H1 (cell line): ENCODE measurements at regions not wholly inside any gene's neighbourhood (a gene's known extent, or its start where the extent isn't known, plus 50 kb on each side); places are given as distances from the start of the nearest gene placed in this dataset.

ENCODE experiments used
- CTCF ChIA-PET: fragments of 300-600 bp; sonication (Branson Sonifier 250); formaldehyde crosslinking; loops from one replicate; lab custom pipeline; 2021; ENCODE audit not compliant: partially characterized antibody; lab: Charles Lee
- POLR2A ChIA-PET: fragments of 300-600 bp; sonication (Branson Sonifier 250); formaldehyde crosslinking; loops from one replicate; lab custom pipeline; 2021; ENCODE audit warnings: inconsistent platforms; ENCODE audit not compliant: partially characterized antibody; lab: Charles Lee
- DNase-seq, 2 experiments: peaks; one replicate each; pipeline versions ENCODE4 v3.0.0 to v3.0.0-alpha.2; 2010 to 2022; ENCODE audit warnings: low spot score in 2 of 2, low read depth in 1 of 2, mixed read lengths in 1 of 2
- FAIRE-seq: peaks from 2 replicates; lab custom pipeline; 2011; peaks lifted over from hg19 to GRCh38; lab: Jason Lieb, UNC
- H2AFZ ChIP-seq: 2 replicates; pipeline ENCODE4 v1.8.1; 2012; ENCODE audit warnings: low read length, inconsistent platforms
- H2AK5ac ChIP-seq: 2 replicates; pipeline ENCODE4 v1.6.1; 2013; ENCODE audit warnings: low read depth, low read length
- H2BK120ac ChIP-seq: replicated peaks from 2 replicates; pipeline ENCODE3; 2013; ENCODE audit warnings: low read depth, low read length, inconsistent platforms
- H2BK12ac ChIP-seq: 2 replicates; pipeline ENCODE4 v1.6.1; 2013; ENCODE audit warnings: low read depth, low read length
- H2BK15ac ChIP-seq: 2 replicates; pipeline ENCODE4 v1.6.1; 2013; ENCODE audit warnings: low read length
- H2BK20ac ChIP-seq: 2 replicates; pipeline ENCODE4 v1.6.1; 2013; ENCODE audit warnings: low read length
- H2BK5ac ChIP-seq: 2 replicates; pipeline ENCODE4 v1.6.1; 2013; ENCODE audit warnings: low read depth, low read length
- H3K14ac ChIP-seq: 2 replicates; pipeline ENCODE4 v1.6.1; 2013; ENCODE audit warnings: inconsistent platforms; ENCODE audit not compliant: insufficient read length
- H3K18ac ChIP-seq: 2 replicates; pipeline ENCODE4 v1.6.1; 2013; ENCODE audit warnings: low read length; ENCODE audit errors: extremely low read depth
- H3K23ac ChIP-seq: 2 replicates; pipeline ENCODE4 v1.6.1; 2013; ENCODE audit warnings: inconsistent platforms; ENCODE audit not compliant: insufficient read length
- H3K23me2 ChIP-seq: 2 replicates; pipeline ENCODE4 v1.6.1; 2013; ENCODE audit warnings: low read depth, low read length
- H3K27ac ChIP-seq: 2 replicates; pipeline ENCODE4 v1.6.1; 2011; ENCODE audit warnings: low read depth, low read length, inconsistent platforms
- H3K27me3 ChIP-seq, 4 experiments: replicated peaks in 1 of 4; 1 replicate in 1 of 4; 2 replicates in 3 of 4; pipeline versions ENCODE4 v1.6.1 to v1.8.1; 2011 to 2013; ENCODE audit warnings: low read length in 3 of 4, mild to moderate bottlenecking in 3 of 4, inconsistent platforms in 2 of 4, mixed read lengths in 2 of 4, moderate library complexity in 1 of 4; ENCODE audit not compliant: control insufficient read depth in 3 of 4, insufficient read depth in 3 of 4; ENCODE audit errors: extremely low read depth in 1 of 4
- H3K36me3 ChIP-seq, 4 experiments: 2 replicates each; pipeline versions ENCODE4 v1.6.1 to v1.8.1; 2011 to 2013; ENCODE audit warnings: mild to moderate bottlenecking in 4 of 4, low read length in 3 of 4, moderate library complexity in 2 of 4, control low read depth in 1 of 4, inconsistent platforms in 1 of 4; ENCODE audit not compliant: insufficient read depth in 4 of 4, control insufficient read depth in 2 of 4
- H3K4ac ChIP-seq: replicated peaks from 2 replicates; pipeline ENCODE3; 2013; ENCODE audit warnings: low read length, low read depth, mixed read lengths, inconsistent platforms; ENCODE audit not compliant: insufficient read length
- H3K4me1 ChIP-seq, 4 experiments: replicated peaks in 1 of 4; 1 replicate in 1 of 4; 2 replicates in 3 of 4; pipeline versions ENCODE4 v1.6.1 to v1.8.1; 2011 to 2013; ENCODE audit warnings: low read length in 3 of 4, inconsistent platforms in 2 of 4, mixed read lengths in 1 of 4; ENCODE audit not compliant: insufficient read depth in 4 of 4, control insufficient read depth in 3 of 4
- H3K4me2 ChIP-seq, 2 experiments: 2 replicates each; pipeline versions ENCODE4 v1.6.1 to v1.8.1; 2011 to 2013; ENCODE audit warnings: low read depth in 2 of 2, low read length in 2 of 2, control low read depth in 1 of 2, inconsistent platforms in 1 of 2, mild to moderate bottlenecking in 1 of 2; ENCODE audit not compliant: insufficient read depth in 1 of 2
- H3K4me3 ChIP-seq, 4 experiments: fragments of 200-600, 300-600 bp in 1 of 4; sonication (generic), shearing (Covaris generic), sonication (Bioruptor Twin) in 1 of 4; 2 replicates each; pipeline versions ENCODE4 v1.5.1 to v1.8.1; 2011 to 2016; ENCODE audit warnings: low read length in 4 of 4, low read depth in 3 of 4, control low read depth in 2 of 4, inconsistent platforms in 2 of 4, mild to moderate bottlenecking in 2 of 4, mixed read lengths in 1 of 4, moderate library complexity in 1 of 4; ENCODE audit not compliant: insufficient read depth in 2 of 4; ENCODE audit errors: extremely low read depth in 1 of 4
- H3K56ac ChIP-seq: replicated peaks from 2 replicates; pipeline ENCODE3; 2013; ENCODE audit warnings: low read depth, mild to moderate bottlenecking, mixed read lengths, low read length, inconsistent platforms; ENCODE audit not compliant: insufficient read length
- H3K79me1 ChIP-seq: 2 replicates; pipeline ENCODE4 v1.6.1; 2013; ENCODE audit warnings: low read depth, low read length, control low read depth
- H3K79me2 ChIP-seq, 2 experiments: 2 replicates each; pipeline versions ENCODE4 v1.6.1 to v1.8.1; 2012 to 2013; ENCODE audit warnings: low read length in 2 of 2, mild to moderate bottlenecking in 2 of 2, inconsistent platforms in 1 of 2; ENCODE audit not compliant: insufficient read depth in 2 of 2, control insufficient read depth in 1 of 2
- H3K9ac ChIP-seq, 4 experiments: replicated peaks in 1 of 4; 1 replicate in 1 of 4; 2 replicates in 3 of 4; pipeline versions ENCODE4 v1.6.1 to v1.8.1; 2011 to 2013; ENCODE audit warnings: low read depth in 3 of 4, low read length in 3 of 4, control low read depth in 2 of 4, mild to moderate bottlenecking in 2 of 4, moderate library complexity in 2 of 4, inconsistent platforms in 1 of 4; ENCODE audit errors: extremely low read depth in 1 of 4
- H3K9me3 ChIP-seq, 2 experiments: 2 replicates each; pipeline versions ENCODE4 v1.6.1 to v1.8.1; 2012 to 2013; ENCODE audit warnings: mild to moderate bottlenecking in 2 of 2, moderate library complexity in 2 of 2, control low read depth in 1 of 2, inconsistent platforms in 1 of 2, low read depth in 1 of 2, low read length in 1 of 2, mixed read lengths in 1 of 2; ENCODE audit not compliant: insufficient read depth in 2 of 2
- H4K20me1 ChIP-seq, 2 experiments: replicated peaks in 1 of 2; 2 replicates each; pipeline versions ENCODE3 to v1.8.1; 2011 to 2013; ENCODE audit warnings: inconsistent platforms in 2 of 2, low read length in 2 of 2, mild to moderate bottlenecking in 1 of 2; ENCODE audit not compliant: insufficient read depth in 2 of 2, control insufficient read depth in 1 of 2
- H4K5ac ChIP-seq: 2 replicates; pipeline ENCODE4 v1.6.1; 2013; ENCODE audit warnings: low read length, low read depth, mixed read lengths, inconsistent platforms; ENCODE audit not compliant: insufficient read length
- H4K8ac ChIP-seq: 2 replicates; pipeline ENCODE4 v1.8.0; 2013; ENCODE audit warnings: mild to moderate bottlenecking, moderate library complexity, low read length, inconsistent platforms; ENCODE audit not compliant: insufficient read depth; ENCODE audit errors: extremely low read depth
- H4K91ac ChIP-seq: replicated peaks from 2 replicates; pipeline ENCODE3; 2013; ENCODE audit warnings: low read length, mixed read lengths, inconsistent platforms; ENCODE audit not compliant: insufficient read length
- JUND ChIP-seq: IDR thresholded peaks from 2 replicates; pipeline ENCODE4 v1.6.1; 2011; ENCODE audit warnings: mild to moderate bottlenecking, improper control_type of control experiment, low read length
- KDM1A ChIP-seq: fragments of 200-600, 300-600 bp; sonication (generic); IDR thresholded peaks from 2 replicates; pipeline ENCODE4 v1.7.1; 2016; ENCODE audit warnings: mild to moderate bottlenecking, low read length, borderline replicate concordance
- POLR2AphosphoS5 ChIP-seq: IDR thresholded peaks from 2 replicates; pipeline ENCODE4 v1.6.1; 2011; ENCODE audit warnings: low read depth, low read length
- SIRT6 ChIP-seq: IDR thresholded peaks from one replicate; pipeline ENCODE4 v1.7.1; 2012; ENCODE audit warnings: low read length, inconsistent platforms
- SIX5 ChIP-seq: IDR thresholded peaks from 2 replicates; pipeline ENCODE4 v1.6.1; 2011; ENCODE audit warnings: mild to moderate bottlenecking, low read depth, low read length
- TAF1 ChIP-seq: IDR thresholded peaks from 2 replicates; pipeline ENCODE4 v1.6.1; 2011; ENCODE audit warnings: mild to moderate bottlenecking, low read depth, low read length
- TCF12 ChIP-seq: IDR thresholded peaks from 2 replicates; pipeline ENCODE4 v1.6.1; 2011; ENCODE audit warnings: low read depth, mild to moderate bottlenecking, low read length
- TEAD4 ChIP-seq: IDR thresholded peaks from 2 replicates; pipeline ENCODE4 v1.6.1; 2012; ENCODE audit warnings: low read depth, low read length, inconsistent platforms, mixed read lengths
- ZNF274 ChIP-seq: IDR thresholded peaks from 2 replicates; pipeline ENCODE4 v1.7.0; 2012; ENCODE audit warnings: low read length, borderline replicate concordance; ENCODE audit errors: extremely low read depth
- WGBS, 2 experiments: shearing (Covaris generic) in 1 of 2; methylation state at CpG; one replicate each; pipeline versions ENCODE4 v1.1.6 to v1.1.7; 2013 to 2015; ENCODE audit warnings: low lambda C conversion rate in 2 of 2, mixed read lengths in 2 of 2, inconsistent platforms in 1 of 2, low coverage in 1 of 2, missing lambda C conversion rate in 1 of 2; ENCODE audit not compliant: insufficient replicate concordance in 2 of 2, insufficient coverage in 1 of 2, insufficient read length in 1 of 2; ENCODE audit errors: extremely low coverage in 1 of 2, missing lambda C conversion rate in 1 of 2; 5-methylcytosine and 5-hydroxymethylcytosine counted together
- TF ChIP-seq, protein P1 (sequence below): IDR thresholded peaks from 2 replicates; pipeline ENCODE4 v1.6.1; 2011; ENCODE audit warnings: low read length, improper control_type of control experiment
- TF ChIP-seq, protein P2 (sequence below): IDR thresholded peaks from 2 replicates; pipeline ENCODE4 v1.6.1; 2012; ENCODE audit warnings: low read length, inconsistent platforms

DNA sequence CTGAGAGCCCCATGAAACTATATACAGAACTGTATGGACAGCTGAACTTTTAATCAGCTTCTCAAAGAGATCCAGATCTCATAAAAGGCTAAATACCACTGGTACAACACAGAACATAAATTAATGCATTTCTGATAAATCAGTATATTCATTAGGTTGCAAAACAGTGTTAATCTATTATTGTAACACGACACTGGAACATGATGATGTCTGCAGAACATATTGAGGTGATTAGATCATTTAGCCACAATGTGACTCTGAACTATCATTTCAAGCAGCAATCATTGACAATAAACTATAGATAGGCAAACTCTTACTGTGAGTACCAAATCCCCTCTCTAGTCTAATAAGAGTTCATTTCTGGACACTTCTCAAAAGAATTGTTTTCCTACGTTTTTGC lies 50.3 kb downstream of the GASK1B start:
- Histone ChIP-seq H2BK20ac (no peak overlapping the region), H3K4me2 (no peak overlapping the region), H3K27ac (no peak overlapping the region), H2BK15ac (no peak overlapping the region), H3K23me2 (no peaks in the 10 kb centered on the region), H4K20me1 (no peaks in the 10 kb centered on the region), H3K4me3 (no peak overlapping the region), H2AFZ (no peak overlapping the region), H3K14ac (no peak overlapping the region), H2AK5ac (no peak overlapping the region), H3K36me3 (no peaks in the 10 kb centered on the region), H4K8ac (no peak overlapping the region), H3K79me1 (no peaks in the 10 kb centered on the region), H4K91ac (no peak overlapping the region), H3K4ac (no peak overlapping the region), H3K56ac (no peak overlapping the region), H3K27me3 (no peaks in the 10 kb centered on the region), H2BK12ac (no peak overlapping the region), H2BK120ac (no peak overlapping the region), H3K9ac (no peak overlapping the region), H3K79me2 (no peaks in the 10 kb centered on the region), H3K18ac (no peak overlapping the region), H2BK5ac (no peak overlapping the region), H3K4me1 (no peaks in the 10 kb centered on the region), H4K5ac (no peak overlapping the region), H3K23ac (no peak overlapping the region), H3K9me3 (no peaks in the 10 kb centered on the region)
- ChIA-PET POLR2A (no interaction called here), CTCF (interaction anchor here (1.2 kb wide), 1 partner anchor 89 kb away, joined by 4 read pairs; no protein-coding TSS in a partner anchor)
- TF ChIP-seq TEAD4: no peak
- TF ChIP-seq JUND: no peak
- TF ChIP-seq KDM1A: no peak
- no peak for TF ChIP-seq SIX5
- TF ChIP-seq ZNF274: no peak
- TF ChIP-seq, protein P1, sequence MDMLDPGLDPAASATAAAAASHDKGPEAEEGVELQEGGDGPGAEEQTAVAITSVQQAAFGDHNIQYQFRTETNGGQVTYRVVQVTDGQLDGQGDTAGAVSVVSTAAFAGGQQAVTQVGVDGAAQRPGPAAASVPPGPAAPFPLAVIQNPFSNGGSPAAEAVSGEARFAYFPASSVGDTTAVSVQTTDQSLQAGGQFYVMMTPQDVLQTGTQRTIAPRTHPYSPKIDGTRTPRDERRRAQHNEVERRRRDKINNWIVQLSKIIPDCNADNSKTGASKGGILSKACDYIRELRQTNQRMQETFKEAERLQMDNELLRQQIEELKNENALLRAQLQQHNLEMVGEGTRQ: no peak
- TF ChIP-seq, protein P2, sequence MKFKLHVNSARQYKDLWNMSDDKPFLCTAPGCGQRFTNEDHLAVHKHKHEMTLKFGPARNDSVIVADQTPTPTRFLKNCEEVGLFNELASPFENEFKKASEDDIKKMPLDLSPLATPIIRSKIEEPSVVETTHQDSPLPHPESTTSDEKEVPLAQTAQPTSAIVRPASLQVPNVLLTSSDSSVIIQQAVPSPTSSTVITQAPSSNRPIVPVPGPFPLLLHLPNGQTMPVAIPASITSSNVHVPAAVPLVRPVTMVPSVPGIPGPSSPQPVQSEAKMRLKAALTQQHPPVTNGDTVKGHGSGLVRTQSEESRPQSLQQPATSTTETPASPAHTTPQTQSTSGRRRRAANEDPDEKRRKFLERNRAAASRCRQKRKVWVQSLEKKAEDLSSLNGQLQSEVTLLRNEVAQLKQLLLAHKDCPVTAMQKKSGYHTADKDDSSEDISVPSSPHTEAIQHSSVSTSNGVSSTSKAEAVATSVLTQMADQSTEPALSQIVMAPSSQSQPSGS: no peak
- no peak for TF ChIP-seq TCF12
- TF ChIP-seq SIRT6: no peak
- TF ChIP-seq POLR2AphosphoS5: no peak
- TF ChIP-seq TAF1: no peak
- FAIRE-seq: no peak
- 88% methylated on average over 2 of the region's 2 CpGs; no CpG with 5 or more reads in 1 of the 2 experiments for WGBS, 2 experiments
- DNase-seq: no peak
